CD1c-positive myeloid dendritic cell (primary cell): ENCODE measurements at regions not wholly inside any gene's neighbourhood (a gene's known extent, or its start where the extent isn't known, plus 50 kb on each side); places are given as distances from the start of the nearest gene placed in this dataset.
"Not testable (repeated sequence)": the region's sequence is repeated elsewhere in the genome, so short reads cannot be mapped to it uniquely, and the experiment has no call there.

ENCODE experiments used
- DNase-seq: peaks from one replicate; pipeline ENCODE4 v3.0.0-alpha.2; 2016; ENCODE audit errors: extremely low spot score

DNA sequence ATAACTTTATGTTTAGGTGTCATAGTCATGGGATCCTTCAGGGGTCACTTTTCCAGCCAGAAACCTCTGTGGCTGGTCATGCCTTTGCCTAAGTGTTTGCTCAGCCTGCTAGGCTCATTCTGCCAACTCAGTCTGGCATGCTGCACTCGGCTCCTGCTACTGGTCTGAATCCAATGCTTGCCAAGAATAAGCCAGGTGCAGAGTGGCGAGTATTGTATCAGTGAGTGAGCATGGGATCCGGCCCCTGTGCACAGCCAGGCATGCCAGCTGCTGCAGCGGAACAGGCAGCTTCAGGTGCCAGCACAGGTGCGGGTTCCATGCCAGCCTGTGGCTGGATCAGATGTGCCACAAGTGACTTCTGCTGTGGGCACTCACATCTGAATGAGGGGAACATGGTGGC lies 1269.3 kb upstream of the CNTN5 start:
- no peak for DNase-seq

DNA sequence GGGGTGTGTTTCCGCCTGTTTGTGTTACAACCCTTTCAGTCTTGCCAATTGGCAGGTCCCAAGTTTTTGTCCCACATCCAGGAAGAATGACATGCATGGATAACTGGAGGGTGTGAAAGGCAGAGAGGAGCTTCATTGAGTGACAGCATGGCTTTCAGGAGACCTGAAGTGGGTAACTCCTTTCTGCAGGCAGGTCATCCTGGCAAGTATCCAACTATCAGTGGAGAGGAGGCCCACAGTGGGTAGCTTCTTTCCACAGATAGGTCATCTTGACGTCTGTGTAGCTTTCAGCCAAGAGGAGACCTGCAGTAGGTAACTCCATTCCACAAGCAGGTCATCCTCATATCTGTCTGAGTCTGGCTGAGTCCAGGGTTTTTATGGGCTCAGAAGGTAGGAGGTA lies 1268.8 kb upstream of the CNTN5 start:
- DNase-seq = no peak

DNA sequence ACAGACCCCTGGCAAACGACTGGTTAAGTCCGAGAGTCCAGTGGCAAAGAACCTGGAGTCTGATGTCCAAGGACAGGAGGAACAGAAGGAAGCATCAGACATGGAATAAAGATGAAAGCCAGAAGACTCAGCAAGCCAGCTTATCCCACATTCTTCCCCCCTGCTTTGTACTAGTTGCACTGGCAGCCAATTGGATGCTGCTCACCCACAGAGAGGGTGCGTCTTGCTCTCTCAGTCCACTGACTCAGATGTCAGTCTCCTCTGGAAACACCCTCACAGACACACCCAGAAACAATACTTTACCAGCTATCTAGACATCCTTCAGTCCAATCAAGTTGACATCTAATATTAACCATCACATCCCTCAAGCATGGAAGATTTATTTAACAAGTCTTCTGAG lies 1265.8 kb upstream of the CNTN5 start:
- DNase-seq = no peak

DNA sequence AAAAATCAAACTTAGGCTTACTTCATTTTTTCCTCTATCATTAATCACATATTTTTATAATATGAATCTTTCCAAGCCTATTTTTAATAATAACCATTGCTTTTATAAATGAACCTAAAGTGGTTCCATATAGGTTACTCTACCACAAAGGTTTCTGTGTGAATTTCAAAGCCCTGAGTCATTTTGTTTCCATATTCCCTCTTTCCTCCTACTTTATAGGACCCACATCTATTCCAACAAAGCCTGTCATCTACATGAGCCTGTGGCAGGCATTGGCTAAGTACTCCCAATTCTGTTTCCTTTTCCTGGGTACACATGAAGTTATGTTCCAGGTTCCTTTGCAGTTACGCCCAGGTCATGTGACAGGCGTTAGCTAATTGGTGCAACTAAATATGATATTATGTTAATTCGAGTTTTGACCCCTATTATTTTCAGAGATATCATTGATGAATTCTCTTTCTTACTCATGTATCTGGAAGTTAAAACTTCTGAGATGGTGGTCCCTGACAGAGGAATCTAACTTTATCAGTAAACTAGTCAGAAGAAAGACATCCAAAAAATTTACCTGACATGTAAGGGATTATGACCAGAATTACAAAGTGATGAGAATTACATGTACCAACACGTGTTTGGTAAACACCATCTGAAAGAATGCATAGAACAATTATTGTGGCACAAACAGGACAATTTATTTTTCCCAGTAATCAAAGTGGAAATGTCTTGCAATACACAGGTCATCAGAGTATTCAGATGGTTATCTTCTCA lies 1264.0 kb upstream of the CNTN5 start:
- DNase-seq = no peak

DNA sequence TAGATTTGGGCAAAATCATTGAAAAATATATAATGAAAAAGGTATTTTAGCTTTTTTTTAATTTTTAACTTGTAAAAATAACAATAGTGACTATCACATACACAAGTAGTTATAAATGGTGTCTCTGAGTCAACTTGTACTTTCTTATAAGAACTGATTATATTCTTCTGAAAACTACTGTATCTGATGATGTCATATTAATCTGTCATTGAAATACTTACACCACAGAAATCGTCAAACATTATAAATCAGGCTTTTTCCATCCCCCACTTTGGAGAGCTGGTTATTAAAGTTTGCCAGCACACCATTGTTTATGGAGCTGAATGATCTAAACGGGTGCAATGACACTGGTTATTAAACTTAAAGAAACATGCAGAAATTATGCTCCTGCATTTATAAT lies 1259.6 kb upstream of the CNTN5 start:
- no peak for DNase-seq

DNA sequence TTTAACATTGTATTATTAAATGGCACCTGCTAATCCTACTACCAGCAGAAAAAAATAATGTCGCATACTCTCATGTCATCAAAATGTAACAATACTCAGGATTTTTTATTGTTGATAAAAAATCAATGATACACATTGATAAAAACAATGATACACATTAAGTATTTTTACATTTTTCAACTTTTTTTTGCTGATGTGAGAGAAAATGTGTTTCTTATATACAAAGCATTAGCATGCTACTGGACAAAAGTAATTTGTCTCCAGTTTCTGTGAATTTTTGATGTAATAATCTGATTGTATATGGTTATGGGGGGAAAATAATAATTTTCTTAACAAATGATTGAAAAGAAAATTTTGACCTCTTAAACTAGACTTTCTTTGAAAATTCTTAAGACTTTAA lies 1256.6 kb upstream of the CNTN5 start:
- no peak for DNase-seq

DNA sequence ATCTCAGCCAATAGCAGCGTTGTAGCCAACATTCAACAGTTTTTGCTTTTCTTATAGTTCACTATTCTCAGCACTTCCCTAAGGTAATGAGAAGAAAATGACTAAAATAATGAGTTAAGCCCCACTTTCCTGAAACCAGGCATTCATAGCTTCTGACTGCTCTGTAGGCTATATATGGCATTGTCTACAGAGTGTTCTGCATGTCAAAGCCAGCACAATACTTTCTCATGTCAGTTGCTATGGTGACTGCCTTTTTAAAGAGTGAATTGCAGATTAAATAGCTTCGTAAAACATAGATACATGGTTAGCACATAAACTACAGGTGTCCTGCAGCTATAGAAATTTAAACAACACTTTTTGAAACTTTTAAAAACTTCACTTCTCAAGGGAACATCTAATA lies 1256.1 kb upstream of the CNTN5 start:
- DNase-seq = no peak

DNA sequence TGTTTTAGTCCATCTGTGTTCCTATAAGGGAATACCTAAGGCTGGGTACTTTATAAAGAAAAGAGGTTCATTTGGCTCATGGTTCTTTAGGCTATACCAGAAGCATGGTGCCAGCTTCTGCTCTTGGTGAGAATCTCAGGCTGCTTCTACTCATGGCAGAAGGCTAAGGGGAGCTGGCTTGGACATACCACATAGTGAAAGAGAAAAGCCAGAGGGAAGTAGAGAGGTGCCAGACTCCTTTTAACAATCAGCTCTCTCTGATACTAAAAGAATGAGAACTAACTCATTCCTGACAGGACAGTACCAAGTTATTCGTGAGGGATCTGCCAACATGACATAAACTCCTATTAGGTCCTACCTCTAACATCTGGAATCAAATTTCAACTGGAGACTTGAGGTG lies 1250.2 kb upstream of the CNTN5 start:
- DNase-seq = no peak

DNA sequence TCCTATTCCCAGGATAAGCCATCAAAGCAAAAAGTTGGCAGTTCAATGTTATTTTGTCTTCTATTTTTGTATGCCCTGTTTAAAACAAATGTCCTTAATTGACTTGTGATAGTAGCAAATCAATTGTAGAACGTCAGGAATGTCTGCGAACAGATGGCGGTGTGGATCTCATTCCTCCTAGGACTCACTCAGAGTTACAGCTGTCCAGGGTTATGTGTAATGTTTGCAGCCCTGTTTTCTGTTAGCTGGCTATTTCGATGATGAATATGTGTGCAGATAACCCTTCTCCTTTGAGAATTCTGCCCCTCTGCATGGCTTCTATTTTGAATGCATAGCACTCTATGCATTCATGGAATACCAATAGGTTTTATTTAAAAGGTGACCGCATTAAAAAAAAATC lies 1248.0 kb upstream of the CNTN5 start:
- no peak for DNase-seq

DNA sequence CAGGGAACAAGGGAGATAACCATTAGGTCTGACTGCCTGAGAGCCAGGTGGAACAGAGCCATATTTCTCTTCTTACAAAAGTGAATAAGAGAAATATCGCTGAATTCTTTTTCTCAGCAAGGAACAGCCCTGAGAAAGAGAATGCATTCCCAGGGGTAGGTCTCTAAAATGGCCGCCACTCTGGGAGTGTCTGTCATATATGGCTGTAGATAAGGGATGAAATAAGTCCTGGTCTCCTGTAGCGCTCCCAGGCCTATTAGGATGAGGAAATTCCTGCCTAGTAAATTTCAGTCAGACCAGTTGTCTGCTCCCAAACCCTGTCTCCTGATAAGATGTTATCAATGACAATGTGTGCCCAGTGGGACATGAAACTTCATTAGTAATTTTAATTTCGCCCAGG lies 1236.4 kb upstream of the CNTN5 start:
- DNase-seq = not testable (repeated sequence)

DNA sequence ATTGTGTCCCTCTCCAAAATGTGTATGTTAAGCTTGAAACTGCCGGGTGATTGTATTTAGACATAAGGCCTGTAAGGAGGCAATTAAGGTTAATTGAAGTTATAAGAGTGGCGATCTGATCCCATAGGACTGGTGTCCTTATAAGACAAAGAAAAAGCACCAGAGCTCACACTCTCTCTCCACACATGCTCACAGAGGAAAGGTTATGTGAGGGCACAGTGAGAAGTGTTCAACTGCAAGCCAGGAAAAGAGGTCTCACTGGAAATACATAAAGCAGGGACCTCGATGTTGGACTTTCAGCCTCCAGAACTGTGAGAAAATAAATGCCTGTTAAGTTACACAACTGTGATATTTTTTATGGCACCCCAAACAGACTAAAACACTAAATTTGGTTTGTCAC lies 1233.8 kb upstream of the CNTN5 start:
- DNase-seq = no peak

DNA sequence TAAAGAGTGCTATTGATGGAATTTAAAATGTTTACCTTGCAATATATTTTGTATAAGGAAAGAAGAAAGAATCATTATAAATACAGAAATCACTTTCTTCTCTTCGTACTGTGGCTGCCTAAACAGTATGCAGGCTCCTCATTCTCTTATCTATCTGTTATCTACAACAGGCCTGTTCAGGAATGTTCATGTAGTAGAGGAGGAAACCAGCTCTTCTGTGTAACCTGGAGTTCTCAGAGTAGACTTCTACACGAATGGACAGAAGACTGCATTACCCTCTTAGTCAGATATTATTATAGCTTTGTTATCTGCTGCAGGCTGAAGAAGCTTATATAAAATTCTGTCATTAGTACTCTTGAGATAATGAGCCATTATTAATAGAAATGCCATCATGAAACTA lies 1225.9 kb upstream of the CNTN5 start:
- DNase-seq = no peak

DNA sequence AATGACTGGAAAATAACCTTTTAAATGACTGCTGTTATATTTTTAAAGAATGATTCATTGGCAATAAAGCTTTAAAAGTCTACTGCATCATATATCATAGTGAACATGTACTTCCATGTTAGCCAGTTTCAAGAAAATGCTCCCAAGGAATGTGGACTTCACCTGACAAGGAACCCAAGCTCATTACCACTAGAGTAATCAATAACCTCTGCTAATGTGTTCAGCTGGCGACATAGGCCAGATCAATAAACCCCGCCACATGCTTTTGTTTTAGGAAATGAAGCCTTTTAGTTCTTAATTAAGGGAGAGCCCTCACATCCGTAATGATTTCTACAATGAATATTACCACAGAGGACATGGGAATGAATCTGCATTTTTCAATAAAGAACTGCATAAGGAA lies 1219.9 kb upstream of the CNTN5 start:
- no peak for DNase-seq

DNA sequence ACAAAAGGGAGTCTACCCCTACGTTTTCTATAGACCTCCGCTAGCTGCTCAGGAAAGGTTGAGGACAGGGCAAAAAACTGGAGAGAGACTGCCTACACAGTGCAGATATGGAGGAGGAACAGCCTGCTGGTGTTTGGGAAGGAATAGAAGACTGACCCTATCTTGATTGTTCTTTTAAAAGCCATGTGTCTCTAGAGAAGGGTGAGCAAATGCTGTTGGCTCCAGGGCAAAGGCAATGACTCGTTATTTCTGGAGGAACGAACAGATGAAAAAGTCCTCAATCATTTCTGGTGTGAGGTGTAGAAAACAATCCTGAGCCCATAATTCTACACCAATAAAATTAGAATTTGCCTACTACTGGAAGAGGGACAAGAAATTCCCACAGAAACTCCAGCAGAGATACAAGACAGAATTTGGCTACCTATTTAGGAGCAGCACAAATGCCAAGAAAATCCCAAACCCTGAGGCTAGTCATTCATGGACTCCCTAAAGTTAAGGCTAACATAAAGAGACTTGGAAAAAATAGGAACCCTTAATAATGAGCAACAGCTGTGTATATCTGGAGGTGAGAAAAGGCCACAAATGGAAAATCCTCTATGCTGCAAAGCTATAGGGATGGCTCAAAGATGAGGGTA lies 1206.3 kb upstream of the CNTN5 start:
- DNase-seq = no peak

DNA sequence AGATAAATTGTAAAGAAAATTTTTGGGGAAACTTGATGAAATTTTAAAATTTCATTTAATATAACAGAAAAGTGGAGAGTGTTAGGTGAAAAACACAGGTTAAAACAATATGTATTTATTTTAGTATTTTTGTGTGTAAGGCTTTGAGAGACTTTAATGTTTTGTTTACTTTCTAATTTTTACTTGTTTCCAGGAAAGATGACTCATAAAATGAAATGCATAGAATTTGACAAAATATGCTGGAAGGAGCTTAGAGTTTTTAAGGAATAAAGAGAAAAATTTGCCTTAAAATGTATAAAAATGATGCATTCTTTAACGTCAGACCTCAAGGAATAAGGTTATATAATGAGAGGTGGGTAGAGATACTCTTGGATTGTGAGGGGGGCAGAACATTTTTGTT lies 1205.1 kb upstream of the CNTN5 start:
- no peak for DNase-seq

DNA sequence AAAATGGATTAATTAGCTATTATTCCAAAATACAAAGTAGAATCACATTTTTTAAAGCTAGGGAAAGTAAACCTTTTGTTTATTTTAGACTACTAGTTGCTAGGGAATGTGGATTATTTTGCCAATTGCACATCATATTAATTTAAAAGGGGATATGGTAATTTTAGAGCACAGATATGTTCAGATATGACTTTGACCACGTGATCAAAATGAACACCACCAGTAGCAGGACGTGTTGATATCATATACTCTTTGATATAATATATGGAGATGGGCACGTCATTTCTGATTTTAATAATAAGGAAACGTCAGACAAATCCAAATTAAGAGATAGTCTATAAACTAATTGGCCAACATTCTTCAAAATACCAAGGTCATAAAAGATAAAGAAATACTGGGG lies 1188.3 kb upstream of the CNTN5 start:
- DNase-seq = no peak

DNA sequence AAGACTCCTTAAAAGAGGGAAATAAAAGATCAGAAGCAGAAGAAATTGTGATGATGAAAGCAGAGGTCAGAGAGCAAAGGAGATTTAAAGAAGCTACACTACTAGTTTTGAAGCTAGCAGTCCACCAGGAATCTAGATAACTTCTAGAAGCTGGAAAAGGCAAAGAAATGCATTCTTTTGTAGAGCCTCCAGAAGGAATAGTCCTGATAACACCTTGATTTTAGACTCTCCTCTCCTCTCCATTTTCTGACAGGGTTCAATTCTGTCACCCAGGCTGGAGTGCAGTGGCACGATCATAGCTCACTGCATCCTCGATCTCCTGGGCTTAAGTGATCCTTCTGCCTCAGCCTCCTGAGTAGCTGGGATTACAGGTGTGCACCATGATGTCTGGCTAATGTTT lies 1187.3 kb upstream of the CNTN5 start:
- no peak for DNase-seq

DNA sequence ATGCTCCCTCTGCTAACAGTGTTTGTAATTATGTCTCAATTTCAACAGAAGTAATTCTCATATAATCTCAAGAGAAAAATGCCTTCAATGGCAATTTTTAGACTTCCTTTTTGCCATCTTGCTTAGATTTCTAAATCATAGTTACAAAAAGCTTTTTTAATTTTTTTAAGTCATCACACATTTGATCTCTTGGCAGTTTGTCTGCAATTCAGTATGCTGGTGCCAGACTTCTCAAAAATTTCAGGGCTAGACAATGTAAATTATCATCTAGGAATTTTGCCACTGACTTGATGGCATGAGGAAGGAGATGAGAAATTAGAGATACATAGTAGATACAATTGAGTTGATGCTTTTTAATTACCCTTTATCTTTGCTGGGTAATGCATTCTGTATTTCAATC lies 1176.7 kb upstream of the CNTN5 start:
- no peak for DNase-seq

DNA sequence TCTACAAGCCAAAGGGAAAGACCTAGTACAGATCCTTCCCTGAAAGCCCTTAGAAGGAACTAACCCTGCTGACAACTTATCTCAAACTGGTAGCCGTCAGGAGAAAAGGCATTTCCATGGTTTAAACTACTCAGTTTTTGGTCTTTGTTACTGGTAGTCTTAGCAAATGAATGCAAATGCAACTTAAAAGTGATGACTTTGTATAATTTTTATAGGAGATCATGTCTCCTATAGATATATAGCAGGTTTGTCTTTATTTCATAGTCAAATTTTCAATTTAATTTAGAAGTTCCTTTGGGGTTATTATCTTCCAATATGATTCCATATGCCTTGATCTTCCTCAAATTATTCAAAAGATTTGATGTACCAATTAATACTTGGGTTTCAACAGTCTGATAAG lies 1173.0 kb upstream of the CNTN5 start:
- DNase-seq = no peak

DNA sequence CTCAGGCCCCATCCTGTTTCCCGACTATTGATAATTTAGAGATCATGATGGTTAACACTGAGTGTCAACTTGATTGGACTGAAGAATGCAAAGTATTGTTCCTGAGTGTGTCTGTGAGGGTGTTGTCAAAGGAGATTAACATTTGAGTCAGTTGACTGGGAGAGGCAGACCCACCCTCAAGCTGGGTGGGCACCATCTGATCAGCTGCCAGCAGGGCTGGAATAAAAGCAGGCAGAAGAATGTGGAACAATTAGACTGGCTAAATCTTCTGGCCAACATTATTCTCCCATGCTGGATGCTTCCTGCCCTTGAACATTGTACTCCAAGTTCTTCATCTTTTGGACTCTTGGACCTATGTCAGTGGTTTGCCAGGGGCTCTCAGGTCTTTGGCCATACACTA lies 1170.0 kb upstream of the CNTN5 start:
- no peak for DNase-seq

DNA sequence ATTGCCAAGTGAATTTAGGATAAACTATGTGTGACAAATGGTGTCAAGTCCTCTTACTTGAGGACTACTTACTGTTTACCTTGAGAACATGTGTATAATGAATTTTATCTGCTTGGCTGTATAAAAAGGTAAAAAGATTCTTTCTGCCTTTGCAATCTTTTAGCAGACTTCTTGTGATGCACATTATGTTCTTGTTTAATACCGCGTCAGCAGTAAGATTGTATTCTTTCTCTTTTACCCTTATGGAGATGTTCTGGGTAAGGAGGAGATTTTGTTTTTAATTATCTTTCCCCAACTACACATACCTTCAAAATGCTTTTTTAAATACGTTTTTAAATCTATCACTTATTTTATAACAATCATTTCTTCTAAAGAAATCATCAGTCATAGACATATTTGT lies 1166.4 kb upstream of the CNTN5 start:
- no peak for DNase-seq

DNA sequence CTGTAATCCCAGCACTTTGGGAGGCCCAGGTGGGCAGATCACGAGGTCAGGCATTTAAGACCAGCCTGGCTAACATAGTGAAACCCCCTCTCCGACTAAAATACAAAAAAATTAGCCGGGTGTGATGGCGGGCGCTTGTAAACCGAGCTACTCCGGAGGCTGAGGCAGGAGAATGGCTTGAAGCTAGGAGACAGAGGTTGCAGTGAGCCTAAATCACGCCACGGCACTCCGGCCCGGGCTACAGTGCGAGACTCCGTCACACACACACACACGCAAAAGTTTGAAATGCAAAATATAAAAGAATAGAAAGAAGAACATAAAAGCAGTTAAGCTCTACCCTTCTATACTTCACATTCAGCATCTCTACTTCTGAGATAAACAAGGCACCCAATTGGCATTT lies 1165.9 kb upstream of the CNTN5 start:
- DNase-seq = no peak

DNA sequence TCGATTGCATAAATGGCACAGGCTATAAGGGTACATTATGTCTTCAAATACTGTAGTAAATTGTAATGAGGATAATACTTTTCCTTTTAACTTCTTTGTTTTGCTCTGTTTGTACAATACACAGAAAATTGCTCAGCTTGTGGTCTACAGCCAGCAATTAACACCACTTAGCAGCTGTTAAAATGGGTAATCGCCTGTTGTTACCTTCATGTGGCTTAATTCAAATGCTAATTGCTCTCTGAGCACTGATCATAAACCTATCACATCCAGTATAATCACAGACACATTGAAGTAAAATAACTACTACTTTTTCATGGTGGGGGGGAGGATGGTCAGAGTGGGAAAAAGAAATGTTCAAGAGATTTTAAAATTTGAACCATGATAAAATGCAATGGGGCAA lies 1164.1 kb upstream of the CNTN5 start:
- no peak for DNase-seq

DNA sequence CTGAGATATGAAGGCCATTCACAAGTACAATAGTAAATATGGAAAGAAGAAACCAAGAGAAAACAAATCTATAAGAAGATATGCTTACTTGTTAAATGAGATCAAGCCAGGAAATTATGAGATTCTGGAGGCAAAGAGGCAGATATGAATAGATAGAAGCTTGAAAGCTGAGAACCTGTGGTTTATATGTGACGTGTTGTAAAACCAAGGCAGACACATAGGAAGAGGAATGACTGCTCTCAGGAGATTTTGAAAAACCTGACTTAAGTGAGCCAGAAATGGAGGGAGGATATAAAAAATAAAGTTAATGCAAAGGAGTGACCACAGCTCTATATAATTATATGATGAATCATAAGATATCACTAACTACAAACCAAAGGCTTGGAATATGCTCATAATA lies 1160.5 kb upstream of the CNTN5 start:
- no peak for DNase-seq
